ENCODE measurements at regions not wholly inside any gene's neighbourhood (a gene's known extent, or its start where the extent isn't known, plus 50 kb on each side); places are given as distances from the start of the nearest gene placed in this dataset.

DNA sequence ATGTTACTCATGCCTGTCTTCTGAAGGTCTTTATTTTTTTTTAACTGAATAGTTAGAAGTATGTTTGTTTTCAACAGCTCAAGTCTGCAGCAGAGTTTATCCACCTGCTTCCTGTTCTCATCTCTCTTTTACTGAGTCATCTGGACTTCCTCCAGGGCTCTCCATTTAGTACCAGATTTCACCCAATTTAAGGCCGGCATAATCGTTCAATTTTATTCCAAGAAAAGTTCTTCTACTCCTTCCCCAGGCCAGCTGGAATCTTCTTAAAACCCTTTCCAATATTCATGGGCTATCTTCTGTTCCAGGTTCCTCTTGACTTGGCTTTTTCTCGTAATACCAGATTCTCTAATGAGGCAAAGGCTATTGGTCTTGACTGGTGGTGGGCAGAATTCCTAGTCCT, 79.0 kb upstream of the LAMA2 start:
- TF ChIP-seq, protein P1, sequence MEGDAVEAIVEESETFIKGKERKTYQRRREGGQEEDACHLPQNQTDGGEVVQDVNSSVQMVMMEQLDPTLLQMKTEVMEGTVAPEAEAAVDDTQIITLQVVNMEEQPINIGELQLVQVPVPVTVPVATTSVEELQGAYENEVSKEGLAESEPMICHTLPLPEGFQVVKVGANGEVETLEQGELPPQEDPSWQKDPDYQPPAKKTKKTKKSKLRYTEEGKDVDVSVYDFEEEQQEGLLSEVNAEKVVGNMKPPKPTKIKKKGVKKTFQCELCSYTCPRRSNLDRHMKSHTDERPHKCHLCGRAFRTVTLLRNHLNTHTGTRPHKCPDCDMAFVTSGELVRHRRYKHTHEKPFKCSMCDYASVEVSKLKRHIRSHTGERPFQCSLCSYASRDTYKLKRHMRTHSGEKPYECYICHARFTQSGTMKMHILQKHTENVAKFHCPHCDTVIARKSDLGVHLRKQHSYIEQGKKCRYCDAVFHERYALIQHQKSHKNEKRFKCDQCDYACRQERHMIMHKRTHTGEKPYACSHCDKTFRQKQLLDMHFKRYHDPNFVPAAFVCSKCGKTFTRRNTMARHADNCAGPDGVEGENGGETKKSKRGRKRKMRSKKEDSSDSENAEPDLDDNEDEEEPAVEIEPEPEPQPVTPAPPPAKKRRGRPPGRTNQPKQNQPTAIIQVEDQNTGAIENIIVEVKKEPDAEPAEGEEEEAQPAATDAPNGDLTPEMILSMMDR (conservative IDR thresholded peaks at IDR 0.05), result no peak
- no peak overlapping the region for H3K27ac ChIP-seq

DNA sequence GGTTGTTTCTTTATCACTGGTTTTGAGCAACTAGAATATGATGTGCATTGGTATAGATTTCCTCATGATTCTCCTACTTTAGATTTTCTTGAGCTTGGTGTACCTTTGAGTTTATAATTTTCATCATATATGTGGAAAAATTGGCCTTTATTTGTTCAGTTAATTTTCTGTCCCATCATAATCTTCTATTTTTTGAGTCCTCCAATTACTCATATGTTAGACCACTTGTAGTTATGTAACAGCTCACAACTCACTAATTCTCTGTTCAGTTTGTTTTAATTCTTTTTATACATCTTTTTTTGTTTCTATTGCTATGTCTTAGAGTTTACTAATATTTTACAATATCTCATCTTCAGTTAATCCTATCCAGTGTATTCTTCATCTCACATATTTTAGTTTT, 81.3 kb upstream of the LAMA2 start:
- TF ChIP-seq, protein P1 (conservative IDR thresholded peaks at IDR 0.05), result no peak
- H3K27ac ChIP-seq, result no peak overlapping the region

- H3K27ac ChIP-seq, result no peak overlapping the region
- TF ChIP-seq, protein P1 (conservative IDR thresholded peaks at IDR 0.05), result no peak
These were observed 98.7 kb upstream of the LAMA2 start for GRCh38 chr6:128784266-128784665.

DNA sequence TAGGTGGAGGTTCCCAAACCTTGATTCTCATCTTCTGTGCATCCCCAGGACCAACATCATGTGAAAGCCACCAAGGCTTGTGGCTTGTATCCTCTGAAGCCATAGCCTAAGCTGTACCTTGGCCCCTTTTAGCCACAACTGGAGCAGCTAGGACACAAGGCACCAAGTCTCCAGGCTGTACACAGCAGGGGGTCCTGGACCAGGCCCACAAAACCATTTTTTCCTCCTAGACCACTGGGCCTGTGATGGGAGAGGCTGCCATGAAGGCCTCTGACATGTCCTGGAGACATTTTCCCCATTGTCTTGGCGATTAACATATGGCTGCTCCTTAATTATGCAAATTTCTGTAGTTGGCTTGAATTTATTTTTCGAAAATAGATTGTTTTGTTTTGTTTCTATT, 114.8 kb upstream of the LAMA2 start:
- TF ChIP-seq, protein P1 (conservative IDR thresholded peaks at IDR 0.05), result no peak
- no peak overlapping the region for H3K27ac ChIP-seq

DNA sequence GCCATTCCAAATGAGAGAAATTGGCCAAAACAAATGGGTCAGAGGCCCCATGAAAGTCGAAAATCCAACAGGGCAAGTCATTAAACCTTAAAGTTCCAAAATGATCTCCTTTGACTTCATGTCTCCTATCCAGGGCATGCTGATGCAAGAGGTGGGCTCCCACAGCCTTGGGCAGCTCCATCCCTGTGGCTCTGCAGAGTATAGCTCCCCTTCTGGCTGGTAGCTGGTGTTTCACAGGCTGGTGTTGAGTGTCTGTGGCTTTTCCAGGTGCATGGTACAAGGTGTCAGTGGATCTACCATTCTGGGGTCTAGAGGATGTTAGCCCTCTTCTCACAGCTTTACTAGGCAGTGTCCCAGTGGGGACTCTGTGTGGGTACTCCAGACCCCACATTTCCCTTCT, 115.2 kb upstream of the LAMA2 start:
- H3K27ac ChIP-seq, result no peak overlapping the region
- TF ChIP-seq, protein P1 (conservative IDR thresholded peaks at IDR 0.05), result no peak

- H3K27ac ChIP-seq, result no peak overlapping the region
- TF ChIP-seq, protein P1 (conservative IDR thresholded peaks at IDR 0.05), result no peak
These were observed 115.8 kb upstream of the LAMA2 start for GRCh38 chr6:128767150-128767549.

GRCh38 chr6:128763599-128764300, 119.2 kb upstream of the LAMA2 start:
- H3K27ac ChIP-seq, result no peak overlapping the region
- TF ChIP-seq, protein P1 (conservative IDR thresholded peaks at IDR 0.05), result no peak
